OCI-LY7 (cell line): ENCODE measurements at regions not wholly inside any gene's neighbourhood (a gene's known extent, or its start where the extent isn't known, plus 50 kb on each side); places are given as distances from the start of the nearest gene placed in this dataset.

ENCODE experiments used
- BruUV-seq: library from RNA; stranded (reverse); fragments of 400-500 nt; replicated peaks from 2 replicates; lab custom pipeline; 2021; lab: Mats Ljungman, UMichigan
- CTCF ChIA-PET: fragments of 300-600 bp; sonication (Branson Sonifier 250); formaldehyde crosslinking; loops from one replicate; lab custom pipeline; 2022; ENCODE audit warnings: antibody characterized with exemption; ENCODE audit not compliant: unreplicated experiment; lab: Charles Lee
- POLR2A ChIA-PET: fragments of 300-600 bp; sonication (Branson Sonifier 250); formaldehyde crosslinking; loops from one replicate; lab custom pipeline; 2022; ENCODE audit warnings: antibody characterized with exemption; lab: Charles Lee
- DNase-seq: peaks from one replicate; pipeline ENCODE4 v3.0.0-alpha.2; 2015; ENCODE audit warnings: low spot score
- H2AFZ ChIP-seq: fragments of 200-600 bp; sonication (generic), shearing (Covaris generic); 2 replicates; pipeline ENCODE4 v1.6.1; 2014; ENCODE audit warnings: mild to moderate bottlenecking, antibody characterized with exemption, low read length, moderate library complexity
- H3K27ac ChIP-seq: fragments of 200-600 bp; sonication (generic); 2 replicates; pipeline ENCODE4 v1.5.1; 2014; ENCODE audit warnings: mixed run types, low read depth, mild to moderate bottlenecking, moderate library complexity, low read length, inconsistent platforms; ENCODE audit not compliant: poor library complexity, severe bottlenecking
- H3K36me3 ChIP-seq: fragments of 200-600 bp; sonication (generic); 2 replicates; pipeline ENCODE4 v1.6.1; 2014; ENCODE audit warnings: mild to moderate bottlenecking, antibody characterized with exemption, low read length, moderate library complexity, mixed read lengths; ENCODE audit not compliant: insufficient read depth
- H3K4me1 ChIP-seq: fragments of 200-600 bp; sonication (generic); 2 replicates; pipeline ENCODE4 v1.5.1; 2014; ENCODE audit warnings: mild to moderate bottlenecking, low read length; ENCODE audit not compliant: insufficient read depth, poor library complexity, severe bottlenecking
- H3K4me2 ChIP-seq: fragments of 200-600 bp; sonication (generic); 2 replicates; pipeline ENCODE4 v1.6.1; 2014; ENCODE audit warnings: mild to moderate bottlenecking, low read length
- H3K4me3 ChIP-seq: fragments of 200-600 bp; sonication (generic); 2 replicates; pipeline ENCODE4 v1.5.1; 2014; ENCODE audit warnings: mild to moderate bottlenecking, low read depth, low read length; ENCODE audit not compliant: poor library complexity, severe bottlenecking
- H3K79me2 ChIP-seq: fragments of 200-600 bp; sonication (generic); 2 replicates; pipeline ENCODE4 v1.6.1; 2016; ENCODE audit warnings: low read depth, mild to moderate bottlenecking, low read length, moderate library complexity, mixed read lengths; ENCODE audit not compliant: insufficient read depth
- H3K9me2 ChIP-seq: fragments of 200-600 bp; sonication (generic); 2 replicates; pipeline ENCODE4 v1.6.1; 2016; ENCODE audit warnings: mild to moderate bottlenecking, low read length, mixed read lengths; ENCODE audit not compliant: insufficient read depth
- H3K9me3 ChIP-seq: fragments of 200-600 bp; sonication (generic); 2 replicates; pipeline ENCODE4 v1.6.1; 2014; ENCODE audit warnings: mild to moderate bottlenecking, mixed run types, low read length, mixed read lengths
- H4K20me1 ChIP-seq: fragments of 200-600 bp; sonication (generic); 2 replicates; pipeline ENCODE4 v1.6.1; 2014; ENCODE audit warnings: mild to moderate bottlenecking, antibody characterized with exemption, low read length, moderate library complexity, mixed read lengths; ENCODE audit not compliant: insufficient read depth
- CTCF ChIP-seq: fragments of 200-600 bp; sonication (generic); conservative IDR thresholded peaks from 2 replicates; pipeline ENCODE4 v1.5.1; 2014; ENCODE audit warnings: mild to moderate bottlenecking, antibody characterized with exemption, low read length, moderate library complexity, mixed read lengths
- EZH2phosphoT487 ChIP-seq: fragments of 200-600 bp; sonication (generic); IDR thresholded peaks from 2 replicates; pipeline ENCODE4 v1.6.1; 2018; ENCODE audit warnings: low read depth, borderline replicate concordance, mild to moderate bottlenecking, mixed run types, antibody characterized with exemption, low read length, moderate library complexity, mixed read lengths
- intact Hi-C: fragments of 100-400 bp; cut with micrococcal nuclease; formaldehyde crosslinking; loops from one replicate; pipeline ENCODE4 v1.10.0; 2022; ENCODE audit not compliant: unreplicated experiment

- BruUV-seq, result no TSS peak
- Histone ChIP-seq H3K4me2 (no peak overlapping the region), H2AFZ (no peak overlapping the region), H3K4me1 (no peaks in the 10 kb centered on the region), H3K4me3 (no peak overlapping the region), H3K9me3 (no peaks in the 10 kb centered on the region), H3K36me3 (no peaks in the 10 kb centered on the region), H3K27ac (no peak overlapping the region), H3K79me2 (no peaks in the 10 kb centered on the region), H4K20me1 (no peaks in the 10 kb centered on the region), H3K9me2 (no peaks in the 10 kb centered on the region)
- no peak for TF ChIP-seq EZH2phosphoT487
- no peak for TF ChIP-seq CTCF
- ChIA-PET CTCF (no interaction called here), POLR2A (interaction anchor here (0.7 kb wide), 2 partner anchors 775 to 1966 kb away, joined by 3 to 4 read pairs; no protein-coding TSS in a partner anchor)
- intact Hi-C loops, result no loop called here
- no peak for DNase-seq
These were observed 705.7 kb upstream of the CELF2 start for GRCh38 chr10:10311966-10312365.

- Histone ChIP-seq H3K4me3 (no peak overlapping the region), H2AFZ (no peak overlapping the region), H4K20me1 (no peaks in the 10 kb centered on the region), H3K4me2 (no peak overlapping the region), H3K9me3 (no peaks in the 10 kb centered on the region), H3K79me2 (no peaks in the 10 kb centered on the region), H3K27ac (no peak overlapping the region), H3K9me2 (no peaks in the 10 kb centered on the region), H3K36me3 (no peaks in the 10 kb centered on the region), H3K4me1 (no peaks in the 10 kb centered on the region)
- no peak for DNase-seq
- intact Hi-C loops, result no loop called here
- no TSS peak for BruUV-seq
- TF ChIP-seq CTCF (no peak), EZH2phosphoT487 (no peak)
- ChIA-PET POLR2A (no interaction called here), CTCF (no interaction called here)
These were observed 704.4 kb upstream of the CELF2 start for GRCh38 chr10:10313149-10313835.

- DNase-seq, result no peak
- Histone ChIP-seq H3K36me3 (no peaks in the 10 kb centered on the region), H3K4me1 (no peaks in the 10 kb centered on the region), H2AFZ (no peak overlapping the region), H3K4me3 (no peak overlapping the region), H3K4me2 (no peak overlapping the region), H3K79me2 (no peaks in the 10 kb centered on the region), H4K20me1 (no peaks in the 10 kb centered on the region), H3K27ac (no peak overlapping the region), H3K9me3 (no peaks in the 10 kb centered on the region), H3K9me2 (no peaks in the 10 kb centered on the region)
- intact Hi-C loops, result no loop called here
- TF ChIP-seq CTCF, result no peak
- TF ChIP-seq EZH2phosphoT487, result no peak
- BruUV-seq, result no TSS peak
- ChIA-PET POLR2A (no interaction called here), CTCF (no interaction called here)
These were observed 703.0 kb upstream of the CELF2 start for GRCh38 chr10:10314626-10315025.
